Heart left ventricle (tissue), 13 donors: ENCODE measurements at regions not wholly inside any gene's neighbourhood (a gene's known extent, or its start where the extent isn't known, plus 50 kb on each side); places are given as distances from the start of the nearest gene placed in this dataset.

Experiments used
- POLR2A ChIP-seq, 2 donors: fragments of 450-650 bp; IDR thresholded peaks; one replicate each; pipeline ENCODE4 v1.6.1; 2017; ENCODE audit warnings: antibody characterized with exemption in 2 of 2, mild to moderate bottlenecking in 2 of 2, moderate library complexity in 2 of 2
- TF ChIP-seq, protein P1 (sequence below), 12 donors: fragments of 200-600 bp; sonication (generic) in 4 of 12; IDR thresholded peaks; one replicate each; pipeline versions ENCODE4 v1.5.0 to v1.8.0; 2018 to 2022; ENCODE audit warnings: antibody characterized with exemption in 12 of 12, mild to moderate bottlenecking in 5 of 12
- donor health status: ischemic (EF 13 %, LVEDD 7.1; RV severe dilation, severe dysfunction).
- donor health status: DM: no; HTN: yes; CAD: no.
- donor health status: DM: no; HTN: no; CAD: no.
- donor health status: ischemic (EF 25% LVEDD 6.9; RV normal size, moderate dysfunction).
- donor health status: ischemic (EF 25% LVEDD 5.7; RV mildly dilated, moderate dysfunction).
- donor health status: ischemic (EF 35%, LVEDD 5.7; RV mildly dilated, moderate dysfunction).
- donor health status: nonischemic (EF 11% LVEDD 7.7; RV severe dilation, severe dysfunction).
- donor health status: DM: yes; HTN: yes; CAD: no.
- donor health status: PGD.
- donor health status: ischemic (EF 29% LVEDD 5.4; RV normal size, mild dysfunction).
- donor health status: nonischemic (EF 23%, LVEDD 6.1; RV moderate dilation, normal function).

DNA sequence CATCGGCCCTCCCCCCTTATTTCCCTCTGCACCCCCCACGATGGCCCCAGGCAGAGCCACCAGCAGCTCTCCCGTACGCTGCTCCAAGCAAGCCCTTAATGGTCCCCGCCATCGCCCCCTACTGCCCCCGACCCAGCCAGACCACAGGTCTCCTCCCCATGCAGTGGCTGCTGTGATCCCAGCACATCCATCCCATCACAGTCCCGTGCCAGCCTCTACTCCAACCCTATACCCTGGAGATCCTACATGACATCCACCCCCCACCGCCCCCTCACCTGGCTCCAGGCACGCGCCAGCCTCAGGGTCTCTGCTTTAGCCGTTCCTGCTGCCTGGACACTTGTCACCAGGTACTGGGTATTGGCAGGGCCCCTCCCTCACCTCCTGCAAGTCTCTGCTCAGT lies 85.8 kb upstream of the RTL6 start:
- TF ChIP-seq, protein P1, sequence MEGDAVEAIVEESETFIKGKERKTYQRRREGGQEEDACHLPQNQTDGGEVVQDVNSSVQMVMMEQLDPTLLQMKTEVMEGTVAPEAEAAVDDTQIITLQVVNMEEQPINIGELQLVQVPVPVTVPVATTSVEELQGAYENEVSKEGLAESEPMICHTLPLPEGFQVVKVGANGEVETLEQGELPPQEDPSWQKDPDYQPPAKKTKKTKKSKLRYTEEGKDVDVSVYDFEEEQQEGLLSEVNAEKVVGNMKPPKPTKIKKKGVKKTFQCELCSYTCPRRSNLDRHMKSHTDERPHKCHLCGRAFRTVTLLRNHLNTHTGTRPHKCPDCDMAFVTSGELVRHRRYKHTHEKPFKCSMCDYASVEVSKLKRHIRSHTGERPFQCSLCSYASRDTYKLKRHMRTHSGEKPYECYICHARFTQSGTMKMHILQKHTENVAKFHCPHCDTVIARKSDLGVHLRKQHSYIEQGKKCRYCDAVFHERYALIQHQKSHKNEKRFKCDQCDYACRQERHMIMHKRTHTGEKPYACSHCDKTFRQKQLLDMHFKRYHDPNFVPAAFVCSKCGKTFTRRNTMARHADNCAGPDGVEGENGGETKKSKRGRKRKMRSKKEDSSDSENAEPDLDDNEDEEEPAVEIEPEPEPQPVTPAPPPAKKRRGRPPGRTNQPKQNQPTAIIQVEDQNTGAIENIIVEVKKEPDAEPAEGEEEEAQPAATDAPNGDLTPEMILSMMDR (IDR thresholded peaks at IDR 0.05) = no peak
- TF ChIP-seq POLR2A (IDR thresholded peaks at IDR 0.05) = no peak
